ENCODE measurements at regions not wholly inside any gene's neighbourhood (a gene's known extent, or its start where the extent isn't known, plus 50 kb on each side); places are given as distances from the start of the nearest gene placed in this dataset.

DNA sequence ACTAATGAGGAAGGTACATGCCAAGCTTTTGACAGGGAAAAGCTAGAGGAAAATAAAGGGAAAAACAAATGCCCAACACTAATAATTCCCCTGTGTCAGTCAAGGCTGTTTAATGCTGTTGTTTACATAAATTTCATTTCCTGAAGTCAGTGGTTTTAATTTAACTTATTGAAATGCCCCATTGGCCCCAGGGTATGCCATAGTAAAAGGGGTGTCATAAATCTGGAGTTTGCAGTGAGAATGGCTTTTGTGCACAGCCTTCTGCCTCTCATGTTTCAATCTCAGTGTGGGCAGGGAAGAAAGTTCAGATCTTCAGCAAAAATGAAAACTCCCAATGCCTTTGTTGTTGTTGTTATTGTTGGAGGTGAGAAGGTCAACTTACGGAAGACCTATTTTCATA is 550.1 kb upstream of the DCC start:
- CTCF ChIA-PET, result no interaction called here
- no peak for ATAC-seq

More for the DNA sequence above, 550.1 kb upstream of the DCC start:
- Mint-ChIP-seq H3K4me3 (no peak overlapping the region), H3K4me1 (no peaks in the 10 kb centered on the region), H3K27me3 (ENCODE audit: low read depth) (no peaks in the 10 kb centered on the region), H3K9me3 (no peaks in the 10 kb centered on the region), H3K36me3 (no peaks in the 10 kb centered on the region), H3K27ac (no peak overlapping the region)
- TF ChIP-seq CREB1 (CRISPR knock-in tag; IDR thresholded peaks at IDR 0.05) (no peak), KAT7 (CRISPR knock-in tag; IDR thresholded peaks at IDR 0.05; ENCODE audit: borderline replicate concordance) (no peak), RORB (CRISPR knock-in tag; IDR thresholded peaks at IDR 0.05) (no peak), EMX1 (CRISPR knock-in tag; IDR thresholded peaks at IDR 0.05) (no peak), RELA (CRISPR knock-in tag; IDR thresholded peaks at IDR 0.05; ENCODE audit: borderline replicate concordance) (no peak), CBFB (CRISPR knock-in tag; IDR thresholded peaks at IDR 0.05; ENCODE audit: low read depth) (no peak), FOXJ3 (CRISPR knock-in tag; IDR thresholded peaks at IDR 0.05; ENCODE audit: borderline replicate concordance) (no peak), SOX15 (CRISPR knock-in tag; IDR thresholded peaks at IDR 0.05) (no peak), JUN (CRISPR knock-in tag; IDR thresholded peaks at IDR 0.05) (no peak), ZNF138 (CRISPR knock-in tag; conservative IDR thresholded peaks at IDR 0.05) (no peak), ZNF263 (CRISPR knock-in tag; IDR thresholded peaks at IDR 0.05; ENCODE audit: low read depth) (no peak), MYBL2 (CRISPR knock-in tag; IDR thresholded peaks at IDR 0.05) (no peak)
- TF ChIP-seq, protein P1, sequence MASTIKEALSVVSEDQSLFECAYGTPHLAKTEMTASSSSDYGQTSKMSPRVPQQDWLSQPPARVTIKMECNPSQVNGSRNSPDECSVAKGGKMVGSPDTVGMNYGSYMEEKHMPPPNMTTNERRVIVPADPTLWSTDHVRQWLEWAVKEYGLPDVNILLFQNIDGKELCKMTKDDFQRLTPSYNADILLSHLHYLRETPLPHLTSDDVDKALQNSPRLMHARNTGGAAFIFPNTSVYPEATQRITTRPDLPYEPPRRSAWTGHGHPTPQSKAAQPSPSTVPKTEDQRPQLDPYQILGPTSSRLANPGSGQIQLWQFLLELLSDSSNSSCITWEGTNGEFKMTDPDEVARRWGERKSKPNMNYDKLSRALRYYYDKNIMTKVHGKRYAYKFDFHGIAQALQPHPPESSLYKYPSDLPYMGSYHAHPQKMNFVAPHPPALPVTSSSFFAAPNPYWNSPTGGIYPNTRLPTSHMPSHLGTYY (CRISPR knock-in tag; IDR thresholded peaks at IDR 0.05), result no peak
- TF ChIP-seq, protein P2, sequence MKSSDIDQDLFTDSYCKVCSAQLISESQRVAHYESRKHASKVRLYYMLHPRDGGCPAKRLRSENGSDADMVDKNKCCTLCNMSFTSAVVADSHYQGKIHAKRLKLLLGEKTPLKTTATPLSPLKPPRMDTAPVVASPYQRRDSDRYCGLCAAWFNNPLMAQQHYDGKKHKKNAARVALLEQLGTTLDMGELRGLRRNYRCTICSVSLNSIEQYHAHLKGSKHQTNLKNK (CRISPR knock-in tag; IDR thresholded peaks at IDR 0.05), result no peak
- TF ChIP-seq, protein P3, sequence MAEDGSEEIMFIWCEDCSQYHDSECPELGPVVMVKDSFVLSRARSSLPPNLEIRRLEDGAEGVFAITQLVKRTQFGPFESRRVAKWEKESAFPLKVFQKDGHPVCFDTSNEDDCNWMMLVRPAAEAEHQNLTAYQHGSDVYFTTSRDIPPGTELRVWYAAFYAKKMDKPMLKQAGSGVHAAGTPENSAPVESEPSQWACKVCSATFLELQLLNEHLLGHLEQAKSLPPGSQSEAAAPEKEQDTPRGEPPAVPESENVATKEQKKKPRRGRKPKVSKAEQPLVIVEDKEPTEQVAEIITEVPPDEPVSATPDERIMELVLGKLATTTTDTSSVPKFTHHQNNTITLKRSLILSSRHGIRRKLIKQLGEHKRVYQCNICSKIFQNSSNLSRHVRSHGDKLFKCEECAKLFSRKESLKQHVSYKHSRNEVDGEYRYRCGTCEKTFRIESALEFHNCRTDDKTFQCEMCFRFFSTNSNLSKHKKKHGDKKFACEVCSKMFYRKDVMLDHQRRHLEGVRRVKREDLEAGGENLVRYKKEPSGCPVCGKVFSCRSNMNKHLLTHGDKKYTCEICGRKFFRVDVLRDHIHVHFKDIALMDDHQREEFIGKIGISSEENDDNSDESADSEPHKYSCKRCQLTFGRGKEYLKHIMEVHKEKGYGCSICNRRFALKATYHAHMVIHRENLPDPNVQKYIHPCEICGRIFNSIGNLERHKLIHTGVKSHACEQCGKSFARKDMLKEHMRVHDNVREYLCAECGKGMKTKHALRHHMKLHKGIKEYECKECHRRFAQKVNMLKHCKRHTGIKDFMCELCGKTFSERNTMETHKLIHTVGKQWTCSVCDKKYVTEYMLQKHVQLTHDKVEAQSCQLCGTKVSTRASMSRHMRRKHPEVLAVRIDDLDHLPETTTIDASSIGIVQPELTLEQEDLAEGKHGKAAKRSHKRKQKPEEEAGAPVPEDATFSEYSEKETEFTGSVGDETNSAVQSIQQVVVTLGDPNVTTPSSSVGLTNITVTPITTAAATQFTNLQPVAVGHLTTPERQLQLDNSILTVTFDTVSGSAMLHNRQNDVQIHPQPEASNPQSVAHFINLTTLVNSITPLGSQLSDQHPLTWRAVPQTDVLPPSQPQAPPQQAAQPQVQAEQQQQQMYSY (CRISPR knock-in tag; IDR thresholded peaks at IDR 0.05), result no peak
- TF ChIP-seq, protein P4, sequence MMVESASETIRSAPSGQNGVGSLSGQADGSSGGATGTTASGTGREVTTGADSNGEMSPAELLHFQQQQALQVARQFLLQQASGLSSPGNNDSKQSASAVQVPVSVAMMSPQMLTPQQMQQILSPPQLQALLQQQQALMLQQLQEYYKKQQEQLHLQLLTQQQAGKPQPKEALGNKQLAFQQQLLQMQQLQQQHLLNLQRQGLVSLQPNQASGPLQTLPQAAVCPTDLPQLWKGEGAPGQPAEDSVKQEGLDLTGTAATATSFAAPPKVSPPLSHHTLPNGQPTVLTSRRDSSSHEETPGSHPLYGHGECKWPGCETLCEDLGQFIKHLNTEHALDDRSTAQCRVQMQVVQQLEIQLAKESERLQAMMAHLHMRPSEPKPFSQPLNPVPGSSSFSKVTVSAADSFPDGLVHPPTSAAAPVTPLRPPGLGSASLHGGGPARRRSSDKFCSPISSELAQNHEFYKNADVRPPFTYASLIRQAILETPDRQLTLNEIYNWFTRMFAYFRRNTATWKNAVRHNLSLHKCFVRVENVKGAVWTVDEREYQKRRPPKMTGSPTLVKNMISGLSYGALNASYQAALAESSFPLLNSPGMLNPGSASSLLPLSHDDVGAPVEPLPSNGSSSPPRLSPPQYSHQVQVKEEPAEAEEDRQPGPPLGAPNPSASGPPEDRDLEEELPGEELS (CRISPR knock-in tag; IDR thresholded peaks at IDR 0.05), result no peak
- TF ChIP-seq, protein P5, sequence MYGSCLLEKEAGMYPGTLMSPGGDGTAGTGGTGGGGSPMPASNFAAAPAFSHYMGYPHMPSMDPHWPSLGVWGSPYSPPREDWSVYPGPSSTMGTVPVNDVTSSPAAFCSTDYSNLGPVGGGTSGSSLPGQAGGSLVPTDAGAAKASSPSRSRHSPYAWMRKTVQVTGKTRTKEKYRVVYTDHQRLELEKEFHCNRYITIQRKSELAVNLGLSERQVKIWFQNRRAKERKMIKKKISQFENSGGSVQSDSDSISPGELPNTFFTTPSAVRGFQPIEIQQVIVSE (CRISPR knock-in tag; IDR thresholded peaks at IDR 0.05; ENCODE audit: borderline replicate concordance), result no peak
- TF ChIP-seq, protein P6, sequence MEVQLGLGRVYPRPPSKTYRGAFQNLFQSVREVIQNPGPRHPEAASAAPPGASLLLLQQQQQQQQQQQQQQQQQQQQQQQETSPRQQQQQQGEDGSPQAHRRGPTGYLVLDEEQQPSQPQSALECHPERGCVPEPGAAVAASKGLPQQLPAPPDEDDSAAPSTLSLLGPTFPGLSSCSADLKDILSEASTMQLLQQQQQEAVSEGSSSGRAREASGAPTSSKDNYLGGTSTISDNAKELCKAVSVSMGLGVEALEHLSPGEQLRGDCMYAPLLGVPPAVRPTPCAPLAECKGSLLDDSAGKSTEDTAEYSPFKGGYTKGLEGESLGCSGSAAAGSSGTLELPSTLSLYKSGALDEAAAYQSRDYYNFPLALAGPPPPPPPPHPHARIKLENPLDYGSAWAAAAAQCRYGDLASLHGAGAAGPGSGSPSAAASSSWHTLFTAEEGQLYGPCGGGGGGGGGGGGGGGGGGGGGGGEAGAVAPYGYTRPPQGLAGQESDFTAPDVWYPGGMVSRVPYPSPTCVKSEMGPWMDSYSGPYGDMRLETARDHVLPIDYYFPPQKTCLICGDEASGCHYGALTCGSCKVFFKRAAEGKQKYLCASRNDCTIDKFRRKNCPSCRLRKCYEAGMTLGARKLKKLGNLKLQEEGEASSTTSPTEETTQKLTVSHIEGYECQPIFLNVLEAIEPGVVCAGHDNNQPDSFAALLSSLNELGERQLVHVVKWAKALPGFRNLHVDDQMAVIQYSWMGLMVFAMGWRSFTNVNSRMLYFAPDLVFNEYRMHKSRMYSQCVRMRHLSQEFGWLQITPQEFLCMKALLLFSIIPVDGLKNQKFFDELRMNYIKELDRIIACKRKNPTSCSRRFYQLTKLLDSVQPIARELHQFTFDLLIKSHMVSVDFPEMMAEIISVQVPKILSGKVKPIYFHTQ (CRISPR knock-in tag; IDR thresholded peaks at IDR 0.05), result no peak
- TF ChIP-seq, protein P7, sequence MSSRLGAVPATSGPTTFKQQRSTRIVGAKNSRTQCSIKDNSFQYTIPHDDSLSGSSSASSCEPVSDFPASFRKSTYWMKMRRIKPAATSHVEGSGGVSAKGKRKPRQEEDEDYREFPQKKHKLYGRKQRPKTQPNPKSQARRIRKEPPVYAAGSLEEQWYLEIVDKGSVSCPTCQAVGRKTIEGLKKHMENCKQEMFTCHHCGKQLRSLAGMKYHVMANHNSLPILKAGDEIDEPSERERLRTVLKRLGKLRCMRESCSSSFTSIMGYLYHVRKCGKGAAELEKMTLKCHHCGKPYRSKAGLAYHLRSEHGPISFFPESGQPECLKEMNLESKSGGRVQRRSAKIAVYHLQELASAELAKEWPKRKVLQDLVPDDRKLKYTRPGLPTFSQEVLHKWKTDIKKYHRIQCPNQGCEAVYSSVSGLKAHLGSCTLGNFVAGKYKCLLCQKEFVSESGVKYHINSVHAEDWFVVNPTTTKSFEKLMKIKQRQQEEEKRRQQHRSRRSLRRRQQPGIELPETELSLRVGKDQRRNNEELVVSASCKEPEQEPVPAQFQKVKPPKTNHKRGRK (CRISPR knock-in tag; IDR thresholded peaks at IDR 0.05; ENCODE audit: borderline replicate concordance), result no peak
- POLR2A ChIA-PET, result no interaction called here
- no peak for DNase-seq (ENCODE audit: low spot score)
